ENCODE measurements at regions not wholly inside any gene's neighbourhood (a gene's known extent, or its start where the extent isn't known, plus 50 kb on each side); places are given as distances from the start of the nearest gene placed in this dataset.

DNA sequence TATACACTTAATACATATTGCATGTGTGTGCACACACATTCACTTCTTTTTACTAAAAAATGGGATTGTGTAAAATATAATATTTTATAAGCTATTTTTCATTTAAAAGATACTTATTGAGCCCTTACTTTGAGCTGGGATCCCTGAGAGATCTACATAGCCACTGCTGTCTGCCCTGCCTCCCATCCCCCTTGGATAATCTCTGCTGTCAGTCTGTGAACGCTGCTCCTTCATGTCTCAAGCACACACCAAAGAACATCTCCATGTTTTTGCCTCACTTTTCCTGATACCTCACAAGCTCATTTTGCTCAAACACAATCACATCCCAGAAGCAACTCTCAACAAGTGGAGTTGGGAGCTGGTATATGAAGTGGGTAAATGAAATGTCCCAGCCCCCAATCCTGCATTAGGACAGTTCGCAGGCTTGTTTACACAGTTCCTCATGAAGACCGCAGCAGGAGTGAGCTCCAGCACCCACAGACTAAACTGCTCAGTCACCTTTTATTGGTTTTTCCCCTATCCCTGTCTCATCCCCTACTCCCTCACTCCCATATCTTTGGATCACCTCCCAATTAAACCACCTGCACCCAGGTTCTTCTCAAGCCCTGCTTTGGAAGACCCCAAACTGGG, 108.3 kb upstream of the FRY start:
- POLR2A ChIA-PET = no interaction called here
- H3K9ac ChIP-seq = no peak overlapping the region
- DNase-seq = no peak
- no peaks in the 10 kb centered on the region; the same call in 1 of the 2 replicates for H3K79me2 ChIP-seq (ENCODE audit: insufficient read depth)
- no peaks in the 10 kb centered on the region for H3K9me2 ChIP-seq
- CTCF ChIA-PET = interaction anchor here (1.2 to 1.9 kb wide), 4 partner anchors 9 to 78 kb away, joined by 3 to 9 read pairs (median 4); no protein-coding TSS in a partner anchor
- H3K4me1 ChIP-seq (ENCODE audit: control insufficient read depth in 1 of 2, insufficient read depth in 2 of 2, low read depth in 1 of 2, low read length in 1 of 2) = peaks cover 0 to 3% of the 10 kb centered on the region in 2 experiments; a peak in 2 of 4 replicates
- no peak overlapping the region for H3K4me3 ChIP-seq (ENCODE audit: low read depth in 2 of 2, low read length in 1 of 2)
- no peaks in the 10 kb centered on the region for H4K20me1 ChIP-seq (ENCODE audit: insufficient read depth)
- H3K4me2 ChIP-seq = no peak overlapping the region
- TF ChIP-seq GABPA (IDR thresholded peaks at IDR 0.05; ENCODE audit: low read depth) (no peak), RFX5 (IDR thresholded peaks at IDR 0.05; ENCODE audit: low read length) (no peak), EP300 (IDR thresholded peaks at IDR 0.05; ENCODE audit: borderline replicate concordance in 1 of 2, low read depth in 1 of 2, low read length in 1 of 2) (no peak), RAD21 (IDR thresholded peaks at IDR 0.05; ENCODE audit: low read length) (no peak), FOXJ3 (CRISPR knock-in tag; IDR thresholded peaks at IDR 0.05) (no peak), MXI1 (IDR thresholded peaks at IDR 0.05; ENCODE audit: low read depth, low read length) (no peak), MEF2A (IDR thresholded peaks at IDR 0.05; ENCODE audit: borderline replicate concordance, low read depth) (no peak)
- TF ChIP-seq, protein P1, sequence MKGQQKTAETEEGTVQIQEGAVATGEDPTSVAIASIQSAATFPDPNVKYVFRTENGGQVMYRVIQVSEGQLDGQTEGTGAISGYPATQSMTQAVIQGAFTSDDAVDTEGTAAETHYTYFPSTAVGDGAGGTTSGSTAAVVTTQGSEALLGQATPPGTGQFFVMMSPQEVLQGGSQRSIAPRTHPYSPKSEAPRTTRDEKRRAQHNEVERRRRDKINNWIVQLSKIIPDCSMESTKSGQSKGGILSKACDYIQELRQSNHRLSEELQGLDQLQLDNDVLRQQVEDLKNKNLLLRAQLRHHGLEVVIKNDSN (IDR thresholded peaks at IDR 0.05; ENCODE audit: borderline replicate concordance, low read depth) = no peak
- TF ChIP-seq, protein P2, sequence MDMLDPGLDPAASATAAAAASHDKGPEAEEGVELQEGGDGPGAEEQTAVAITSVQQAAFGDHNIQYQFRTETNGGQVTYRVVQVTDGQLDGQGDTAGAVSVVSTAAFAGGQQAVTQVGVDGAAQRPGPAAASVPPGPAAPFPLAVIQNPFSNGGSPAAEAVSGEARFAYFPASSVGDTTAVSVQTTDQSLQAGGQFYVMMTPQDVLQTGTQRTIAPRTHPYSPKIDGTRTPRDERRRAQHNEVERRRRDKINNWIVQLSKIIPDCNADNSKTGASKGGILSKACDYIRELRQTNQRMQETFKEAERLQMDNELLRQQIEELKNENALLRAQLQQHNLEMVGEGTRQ (IDR thresholded peaks at IDR 0.05; ENCODE audit: borderline replicate concordance, low read depth, low read length) = no peak
- TF ChIP-seq, protein P3, sequence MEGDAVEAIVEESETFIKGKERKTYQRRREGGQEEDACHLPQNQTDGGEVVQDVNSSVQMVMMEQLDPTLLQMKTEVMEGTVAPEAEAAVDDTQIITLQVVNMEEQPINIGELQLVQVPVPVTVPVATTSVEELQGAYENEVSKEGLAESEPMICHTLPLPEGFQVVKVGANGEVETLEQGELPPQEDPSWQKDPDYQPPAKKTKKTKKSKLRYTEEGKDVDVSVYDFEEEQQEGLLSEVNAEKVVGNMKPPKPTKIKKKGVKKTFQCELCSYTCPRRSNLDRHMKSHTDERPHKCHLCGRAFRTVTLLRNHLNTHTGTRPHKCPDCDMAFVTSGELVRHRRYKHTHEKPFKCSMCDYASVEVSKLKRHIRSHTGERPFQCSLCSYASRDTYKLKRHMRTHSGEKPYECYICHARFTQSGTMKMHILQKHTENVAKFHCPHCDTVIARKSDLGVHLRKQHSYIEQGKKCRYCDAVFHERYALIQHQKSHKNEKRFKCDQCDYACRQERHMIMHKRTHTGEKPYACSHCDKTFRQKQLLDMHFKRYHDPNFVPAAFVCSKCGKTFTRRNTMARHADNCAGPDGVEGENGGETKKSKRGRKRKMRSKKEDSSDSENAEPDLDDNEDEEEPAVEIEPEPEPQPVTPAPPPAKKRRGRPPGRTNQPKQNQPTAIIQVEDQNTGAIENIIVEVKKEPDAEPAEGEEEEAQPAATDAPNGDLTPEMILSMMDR (IDR thresholded peaks at IDR 0.05) = no peak
- TF ChIP-seq, protein P4, sequence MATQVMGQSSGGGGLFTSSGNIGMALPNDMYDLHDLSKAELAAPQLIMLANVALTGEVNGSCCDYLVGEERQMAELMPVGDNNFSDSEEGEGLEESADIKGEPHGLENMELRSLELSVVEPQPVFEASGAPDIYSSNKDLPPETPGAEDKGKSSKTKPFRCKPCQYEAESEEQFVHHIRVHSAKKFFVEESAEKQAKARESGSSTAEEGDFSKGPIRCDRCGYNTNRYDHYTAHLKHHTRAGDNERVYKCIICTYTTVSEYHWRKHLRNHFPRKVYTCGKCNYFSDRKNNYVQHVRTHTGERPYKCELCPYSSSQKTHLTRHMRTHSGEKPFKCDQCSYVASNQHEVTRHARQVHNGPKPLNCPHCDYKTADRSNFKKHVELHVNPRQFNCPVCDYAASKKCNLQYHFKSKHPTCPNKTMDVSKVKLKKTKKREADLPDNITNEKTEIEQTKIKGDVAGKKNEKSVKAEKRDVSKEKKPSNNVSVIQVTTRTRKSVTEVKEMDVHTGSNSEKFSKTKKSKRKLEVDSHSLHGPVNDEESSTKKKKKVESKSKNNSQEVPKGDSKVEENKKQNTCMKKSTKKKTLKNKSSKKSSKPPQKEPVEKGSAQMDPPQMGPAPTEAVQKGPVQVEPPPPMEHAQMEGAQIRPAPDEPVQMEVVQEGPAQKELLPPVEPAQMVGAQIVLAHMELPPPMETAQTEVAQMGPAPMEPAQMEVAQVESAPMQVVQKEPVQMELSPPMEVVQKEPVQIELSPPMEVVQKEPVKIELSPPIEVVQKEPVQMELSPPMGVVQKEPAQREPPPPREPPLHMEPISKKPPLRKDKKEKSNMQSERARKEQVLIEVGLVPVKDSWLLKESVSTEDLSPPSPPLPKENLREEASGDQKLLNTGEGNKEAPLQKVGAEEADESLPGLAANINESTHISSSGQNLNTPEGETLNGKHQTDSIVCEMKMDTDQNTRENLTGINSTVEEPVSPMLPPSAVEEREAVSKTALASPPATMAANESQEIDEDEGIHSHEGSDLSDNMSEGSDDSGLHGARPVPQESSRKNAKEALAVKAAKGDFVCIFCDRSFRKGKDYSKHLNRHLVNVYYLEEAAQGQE (IDR thresholded peaks at IDR 0.05; ENCODE audit: low read depth, low read length) = no peak
- no peaks in the 10 kb centered on the region for H3K36me3 ChIP-seq (replicated peaks in 1 of 2; ENCODE audit: control insufficient read depth in 1 of 2, insufficient read depth in 2 of 2, low read length in 1 of 2)
- WGBS (ENCODE audit: low lambda C conversion rate) = 91% methylated on average over 3 of the region's 3 CpGs
- H3F3A ChIP-seq (replicated peaks; ENCODE audit: insufficient read depth) = no peaks in the 10 kb centered on the region
- no peak overlapping the region for H3K27ac ChIP-seq (ENCODE audit: low read depth in 2 of 2, low read length in 1 of 2)
- no peak overlapping the region for H2AFZ ChIP-seq (ENCODE audit: low read depth)
- H3K9me3 ChIP-seq = no peaks in the 10 kb centered on the region
- no peaks in the 10 kb centered on the region for H3K27me3 ChIP-seq (ENCODE audit: insufficient read depth)
